NT2/D1 (cell line): ENCODE measurements at regions not wholly inside any gene's neighbourhood (a gene's known extent, or its start where the extent isn't known, plus 50 kb on each side); places are given as distances from the start of the nearest gene placed in this dataset.

Experiments used
- SUZ12 ChIP-seq: IDR thresholded peaks from 2 replicates; pipeline ENCODE4 v1.6.1; 2011; ENCODE audit not compliant: insufficient read length, insufficient read depth; ENCODE audit errors: extremely low read depth
- YY1 ChIP-seq: IDR thresholded peaks from 2 replicates; pipeline ENCODE4 v1.6.1; 2011; ENCODE audit not compliant: insufficient read length, insufficient read depth
- ZNF274 ChIP-seq: IDR thresholded peaks from 2 replicates; pipeline ENCODE4 v1.6.1; 2011; ENCODE audit warnings: mild to moderate bottlenecking, low read depth, low read length

DNA sequence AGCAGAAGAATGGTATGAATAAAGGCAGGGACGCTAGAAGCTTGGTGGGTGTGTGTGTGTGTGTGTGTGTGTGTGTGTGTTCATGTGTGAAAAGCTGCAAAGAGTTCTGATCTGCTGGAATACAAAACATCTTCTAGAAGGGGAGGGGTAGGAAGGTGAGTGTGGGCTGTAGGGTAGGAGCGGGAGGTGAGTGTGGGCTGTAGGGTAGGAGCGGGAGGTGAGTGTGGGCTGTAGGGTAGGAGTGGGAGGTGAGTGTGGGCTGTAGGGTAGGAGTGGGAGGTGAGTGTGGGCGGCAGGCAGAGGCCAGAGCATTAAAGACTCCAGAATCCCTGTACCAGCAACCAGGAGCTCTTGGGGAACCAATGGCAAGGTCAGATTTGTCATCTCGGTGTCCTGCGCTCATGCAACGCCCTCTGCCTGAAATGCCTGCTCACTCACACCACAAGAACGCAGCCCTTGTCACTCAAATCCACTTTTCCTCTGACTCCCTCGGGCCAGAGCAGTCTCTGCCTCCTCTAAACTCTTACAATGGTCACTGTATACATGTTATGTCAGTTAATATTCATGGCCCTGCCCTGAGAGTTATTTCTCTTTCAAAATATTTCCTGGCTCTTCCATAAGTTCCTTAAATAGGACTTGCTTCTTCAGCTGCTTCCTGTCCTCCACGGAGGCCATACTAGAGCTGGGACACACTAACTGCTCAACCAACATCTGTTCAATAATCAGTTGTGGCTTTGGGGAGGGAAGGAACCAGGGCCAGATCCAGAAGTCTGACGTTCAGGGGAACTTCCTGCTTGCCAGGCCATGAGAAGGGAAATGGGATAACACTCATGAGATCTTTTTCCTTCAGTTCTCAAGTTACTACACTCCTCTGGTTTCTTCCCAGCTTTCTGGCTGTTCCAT, 53.6 kb upstream of the ZNF644 start:
- TF ChIP-seq YY1 = no peak
- no peak for TF ChIP-seq SUZ12
- no peak for TF ChIP-seq ZNF274
